ENCODE measurements at regions not wholly inside any gene's neighbourhood (a gene's known extent, or its start where the extent isn't known, plus 50 kb on each side); places are given as distances from the start of the nearest gene placed in this dataset.

DNA sequence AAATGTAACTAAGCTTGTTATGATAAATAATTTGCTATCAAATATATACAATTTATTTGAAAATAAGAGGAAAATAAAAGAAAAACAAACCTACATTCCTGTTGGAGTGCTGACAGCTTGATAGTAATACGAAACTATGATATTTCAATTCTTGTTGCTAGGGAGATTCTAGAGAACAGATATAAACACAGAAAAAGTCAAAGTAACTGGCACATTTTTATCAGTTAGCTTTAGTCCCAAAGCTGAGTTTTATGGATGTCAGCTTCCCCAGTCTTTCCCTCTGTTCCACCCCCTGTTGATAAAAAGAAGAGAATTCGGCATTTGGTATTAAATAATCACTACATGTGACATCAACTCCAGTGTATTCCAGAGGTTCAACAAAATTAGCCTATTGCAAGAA is 1134.0 kb downstream of the XPNPEP1 start:
- TF ChIP-seq, protein P1, sequence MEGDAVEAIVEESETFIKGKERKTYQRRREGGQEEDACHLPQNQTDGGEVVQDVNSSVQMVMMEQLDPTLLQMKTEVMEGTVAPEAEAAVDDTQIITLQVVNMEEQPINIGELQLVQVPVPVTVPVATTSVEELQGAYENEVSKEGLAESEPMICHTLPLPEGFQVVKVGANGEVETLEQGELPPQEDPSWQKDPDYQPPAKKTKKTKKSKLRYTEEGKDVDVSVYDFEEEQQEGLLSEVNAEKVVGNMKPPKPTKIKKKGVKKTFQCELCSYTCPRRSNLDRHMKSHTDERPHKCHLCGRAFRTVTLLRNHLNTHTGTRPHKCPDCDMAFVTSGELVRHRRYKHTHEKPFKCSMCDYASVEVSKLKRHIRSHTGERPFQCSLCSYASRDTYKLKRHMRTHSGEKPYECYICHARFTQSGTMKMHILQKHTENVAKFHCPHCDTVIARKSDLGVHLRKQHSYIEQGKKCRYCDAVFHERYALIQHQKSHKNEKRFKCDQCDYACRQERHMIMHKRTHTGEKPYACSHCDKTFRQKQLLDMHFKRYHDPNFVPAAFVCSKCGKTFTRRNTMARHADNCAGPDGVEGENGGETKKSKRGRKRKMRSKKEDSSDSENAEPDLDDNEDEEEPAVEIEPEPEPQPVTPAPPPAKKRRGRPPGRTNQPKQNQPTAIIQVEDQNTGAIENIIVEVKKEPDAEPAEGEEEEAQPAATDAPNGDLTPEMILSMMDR (IDR thresholded peaks at IDR 0.05): no peak
- no peak for TF ChIP-seq POLR2A (IDR thresholded peaks at IDR 0.05)

Data from heart left ventricle (tissue), 13 donors.